ENCODE measurements at regions not wholly inside any gene's neighbourhood (a gene's known extent, or its start where the extent isn't known, plus 50 kb on each side); places are given as distances from the start of the nearest gene placed in this dataset.

DNA sequence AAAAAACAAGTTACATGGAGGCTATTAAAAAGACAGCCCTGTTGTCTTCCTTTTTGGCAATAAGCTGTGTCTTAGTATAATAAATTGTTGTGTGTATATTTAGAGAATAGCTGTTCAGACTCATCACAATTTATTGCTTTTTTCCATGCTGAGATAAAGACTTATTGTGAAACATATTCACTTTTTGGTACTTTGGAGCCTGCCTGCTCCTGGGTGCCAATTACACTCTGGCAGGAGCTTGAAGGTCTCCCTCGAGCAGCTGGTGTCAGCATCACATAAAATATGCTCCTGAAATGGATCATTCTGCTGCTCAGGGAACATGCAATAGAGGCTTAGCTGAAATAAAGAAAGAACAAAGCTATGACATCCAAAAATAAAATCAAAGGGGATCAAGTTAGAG is 211.6 kb upstream of the DKK2 start:
- in situ Hi-C loops (cut with MboI), result no loop called here
- Histone ChIP-seq H3K4me2 (ENCODE audit: insufficient read depth, low read length) (no peak overlapping the region), H2AFZ (ENCODE audit: low read depth, low read length) (no peak overlapping the region), H3K27me3 (ENCODE audit: control insufficient read depth in 2 of 2, insufficient read depth in 2 of 2, low read length in 2 of 2) (no peaks in the 10 kb centered on the region), H4K20me1 (replicated peaks; ENCODE audit: control insufficient read depth, insufficient read depth, low read length) (no peaks in the 10 kb centered on the region), H3K36me3 (ENCODE audit: control insufficient read depth, insufficient read depth, low read length) (no peaks in the 10 kb centered on the region), H3K4me3 (no peak overlapping the region), H3K27ac (ENCODE audit: extremely low read depth, low read depth, low read length) (no peak overlapping the region), H3K4me1 (replicated peaks in 1 of 2; ENCODE audit: control insufficient read depth in 2 of 2, insufficient read depth in 2 of 2, low read length in 2 of 2) (no peaks in the 10 kb centered on the region), H3K79me2 (ENCODE audit: control insufficient read depth, insufficient read depth, low read length) (no peaks in the 10 kb centered on the region), H3K9me1 (ENCODE audit: control insufficient read depth, insufficient read depth, low read length) (no peaks in the 10 kb centered on the region), H3K9me3 (replicated peaks; ENCODE audit: control insufficient read depth, insufficient read depth, low read depth, low read length) (no peaks in the 10 kb centered on the region), H3K9ac (ENCODE audit: insufficient read depth in 1 of 2, low read depth in 2 of 2, low read length in 2 of 2) (no peak overlapping the region)
- CTCF ChIA-PET (ENCODE audit: low intra/inter-chr PET ratio), result no interaction called here
- 0% methylated on average over 1 of the region's 1 CpG for WGBS (ENCODE audit: insufficient coverage, low coverage, missing lambda C conversion rate)
- TF ChIP-seq ZNF764 (CRISPR knock-in tag; IDR thresholded peaks at IDR 0.05; ENCODE audit: low read depth) (no peak), MYC (IDR thresholded peaks at IDR 0.05; ENCODE audit: low read depth, low read length) (no peak), MYC (CRISPR knock-in tag; IDR thresholded peaks at IDR 0.05; ENCODE audit: borderline replicate concordance, low read depth) (no peak), HEY1 (CRISPR knock-in tag; IDR thresholded peaks at IDR 0.05; ENCODE audit: borderline replicate concordance) (no peak), XRCC4 (IDR thresholded peaks at IDR 0.05; ENCODE audit: extremely low read depth, insufficient read depth, insufficient read length) (no peak), BCOR (IDR thresholded peaks at IDR 0.05) (no peak), NCOA4 (IDR thresholded peaks at IDR 0.05; ENCODE audit: partially characterized antibody) (no peak), LCOR (CRISPR knock-in tag; IDR thresholded peaks at IDR 0.05) (no peak), ZZZ3 (IDR thresholded peaks at IDR 0.05) (no peak), FOXA1 (IDR thresholded peaks at IDR 0.05; ENCODE audit: borderline replicate concordance) (no peak), PHTF2 (CRISPR knock-in tag; IDR thresholded peaks at IDR 0.05) (no peak)
- TF ChIP-seq, protein P1, sequence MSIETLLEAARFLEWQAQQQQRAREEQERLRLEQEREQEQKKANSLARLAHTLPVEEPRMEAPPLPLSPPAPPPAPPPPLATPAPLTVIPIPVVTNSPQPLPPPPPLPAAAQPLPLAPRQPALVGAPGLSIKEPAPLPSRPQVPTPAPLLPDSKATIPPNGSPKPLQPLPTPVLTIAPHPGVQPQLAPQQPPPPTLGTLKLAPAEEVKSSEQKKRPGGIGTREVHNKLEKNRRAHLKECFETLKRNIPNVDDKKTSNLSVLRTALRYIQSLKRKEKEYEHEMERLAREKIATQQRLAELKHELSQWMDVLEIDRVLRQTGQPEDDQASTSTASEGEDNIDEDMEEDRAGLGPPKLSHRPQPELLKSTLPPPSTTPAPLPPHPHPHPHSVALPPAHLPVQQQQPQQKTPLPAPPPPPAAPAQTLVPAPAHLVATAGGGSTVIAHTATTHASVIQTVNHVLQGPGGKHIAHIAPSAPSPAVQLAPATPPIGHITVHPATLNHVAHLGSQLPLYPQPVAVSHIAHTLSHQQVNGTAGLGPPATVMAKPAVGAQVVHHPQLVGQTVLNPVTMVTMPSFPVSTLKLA (conservative IDR thresholded peaks at IDR 0.05), result no peak
- TF ChIP-seq, protein P2, sequence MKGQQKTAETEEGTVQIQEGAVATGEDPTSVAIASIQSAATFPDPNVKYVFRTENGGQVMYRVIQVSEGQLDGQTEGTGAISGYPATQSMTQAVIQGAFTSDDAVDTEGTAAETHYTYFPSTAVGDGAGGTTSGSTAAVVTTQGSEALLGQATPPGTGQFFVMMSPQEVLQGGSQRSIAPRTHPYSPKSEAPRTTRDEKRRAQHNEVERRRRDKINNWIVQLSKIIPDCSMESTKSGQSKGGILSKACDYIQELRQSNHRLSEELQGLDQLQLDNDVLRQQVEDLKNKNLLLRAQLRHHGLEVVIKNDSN (CRISPR knock-in tag; IDR thresholded peaks at IDR 0.05), result no peak
- BruUV-seq (replicated peaks), result no TSS peak
- ATAC-seq, result no peak
- no peak for DNase-seq (ENCODE audit: extremely low read depth in 1 of 4, low spot score in 3 of 4)
- FAIRE-seq, result no peak
- intact Hi-C loops (cut with micrococcal nuclease), result no loop called here
- POLR2A ChIA-PET, result no interaction called here

Measured in K562 (cell line).